HEK293 (cell line): ENCODE measurements at regions not wholly inside any gene's neighbourhood (a gene's known extent, or its start where the extent isn't known, plus 50 kb on each side); places are given as distances from the start of the nearest gene placed in this dataset.
"Not testable (repeated sequence)": the region's sequence is repeated elsewhere in the genome, so short reads cannot be mapped to it uniquely, and the experiment has no call there.

Source experiments
- CTCF ChIA-PET: fragments of 350-600 bp; formaldehyde crosslinking; extraction: SDS; loops from one replicate; lab custom pipeline; 2021; ENCODE audit warnings: antibody characterized with exemption; lab: Yijun Ruan, JAX
- POLR2A ChIA-PET: fragments of 300-600 bp; formaldehyde crosslinking; extraction: SDS; loops from one replicate; lab custom pipeline; 2020; ENCODE audit warnings: antibody characterized with exemption, inconsistent platforms; lab: Yijun Ruan, JAX
- H3K27ac ChIP-seq: fragments of 200-500 bp; sonication (Bioruptor generic); 2 replicates; pipeline ENCODE4 v1.5.1; 2014; ENCODE audit warnings: low read depth, low read length, control low read depth, inconsistent platforms; ENCODE audit errors: extremely low read depth
- H3K36me3 ChIP-seq, 2 experiments: fragments of 200-500 bp in 1 of 2; sonication (Bioruptor generic) in 1 of 2; 1 replicate in 1 of 2; 2 replicates in 1 of 2; pipeline ENCODE4 v1.5.1; 2014 to 2017; ENCODE audit warnings: inconsistent platforms in 2 of 2, low read length in 2 of 2; ENCODE audit not compliant: control insufficient read depth in 2 of 2, insufficient read depth in 1 of 2
- H3K4me1 ChIP-seq: fragments of 200-500 bp; sonication (Bioruptor generic); 2 replicates; pipeline ENCODE4 v1.5.1; 2014; ENCODE audit warnings: mild to moderate bottlenecking, low read length, inconsistent platforms; ENCODE audit not compliant: control insufficient read depth, insufficient read depth
- H3K4me3 ChIP-seq: 2 replicates; pipeline ENCODE4 v1.5.1; 2011; ENCODE audit warnings: low read depth, mild to moderate bottlenecking, control low read depth, low read length, moderate library complexity
- H3K9me3 ChIP-seq: fragments of 200-500 bp; sonication (Bioruptor generic); 2 replicates; pipeline ENCODE4 v1.5.1; 2014; ENCODE audit warnings: low read depth, low read length, inconsistent platforms; ENCODE audit not compliant: control insufficient read depth, insufficient read depth
- HOXC10 ChIP-seq: sonication (generic); formaldehyde crosslinking; IDR thresholded peaks from 2 replicates; pipeline ENCODE4 v1.8.1; 2023; ENCODE audit warnings: mild to moderate bottlenecking, missing genetic modification reagents
- OSR2 ChIP-seq: fragments of 450-650 bp; formaldehyde crosslinking; IDR thresholded peaks from 2 replicates; pipeline ENCODE4 v1.5.1; 2016; ENCODE audit warnings: missing biosample characterization, missing genetic modification characterization
- PRDM1 ChIP-seq: fragments of 450-650 bp; formaldehyde crosslinking; IDR thresholded peaks from 2 replicates; pipeline ENCODE4; 2016; ENCODE audit warnings: missing biosample characterization, missing genetic modification characterization
- RBAK ChIP-seq: fragments of 450-650 bp; formaldehyde crosslinking; IDR thresholded peaks from 2 replicates; pipeline ENCODE4 v1.5.1; 2016; ENCODE audit warnings: missing biosample characterization, missing genetic modification characterization
- REST ChIP-seq: fragments of 450-650 bp; formaldehyde crosslinking; IDR thresholded peaks from 2 replicates; pipeline ENCODE4 v1.5.1; 2016; ENCODE audit warnings: missing biosample characterization, missing genetic modification characterization
- SP2 ChIP-seq: fragments of 450-650 bp; formaldehyde crosslinking; IDR thresholded peaks from 2 replicates; pipeline ENCODE4 v1.5.1; 2016; ENCODE audit warnings: missing biosample characterization, missing genetic modification characterization
- ZBTB1 ChIP-seq: fragments of 450-650 bp; formaldehyde crosslinking; IDR thresholded peaks from 2 replicates; pipeline ENCODE4 v1.5.1; 2016; ENCODE audit warnings: missing biosample characterization, missing genetic modification characterization
- ZBTB49 ChIP-seq: fragments of 450-650 bp; formaldehyde crosslinking; IDR thresholded peaks from 2 replicates; pipeline ENCODE4 v1.5.1; 2016; ENCODE audit warnings: missing biosample characterization, missing genetic modification characterization, low read depth
- ZIC2 ChIP-seq: fragments of 450-650 bp; formaldehyde crosslinking; IDR thresholded peaks from 2 replicates; pipeline ENCODE4 v1.5.1; 2016; ENCODE audit warnings: missing biosample characterization, missing genetic modification characterization
- ZNF112 ChIP-seq: fragments of 450-650 bp; formaldehyde crosslinking; IDR thresholded peaks from 2 replicates; pipeline ENCODE4 v1.5.0; 2017; ENCODE audit warnings: missing biosample characterization, missing genetic modification characterization
- ZNF121 ChIP-seq: fragments of 450-650 bp; formaldehyde crosslinking; IDR thresholded peaks from 2 replicates; pipeline ENCODE4 v1.5.1; 2016; ENCODE audit warnings: missing biosample characterization, missing genetic modification characterization
- ZNF18 ChIP-seq: fragments of 450-650 bp; formaldehyde crosslinking; IDR thresholded peaks from 2 replicates; pipeline ENCODE4 v1.5.1; 2016; ENCODE audit warnings: missing biosample characterization, missing genetic modification characterization
- ZNF248 ChIP-seq: fragments of 450-650 bp; formaldehyde crosslinking; IDR thresholded peaks from 2 replicates; pipeline ENCODE4 v1.5.1; 2017; ENCODE audit warnings: missing biosample characterization, missing genetic modification characterization
- ZNF324 ChIP-seq: fragments of 450-650 bp; formaldehyde crosslinking; IDR thresholded peaks from 2 replicates; pipeline ENCODE4 v1.5.1; 2016; ENCODE audit warnings: missing biosample characterization, missing genetic modification characterization
- ZNF416 ChIP-seq: fragments of 450-650 bp; formaldehyde crosslinking; IDR thresholded peaks from 2 replicates; pipeline ENCODE4 v1.5.1; 2016; ENCODE audit warnings: missing biosample characterization, missing genetic modification characterization
- ZNF48 ChIP-seq: fragments of 450-650 bp; formaldehyde crosslinking; IDR thresholded peaks from 2 replicates; pipeline ENCODE4 v1.5.1; 2016; ENCODE audit warnings: missing biosample characterization, missing genetic modification characterization
- ZNF501 ChIP-seq: fragments of 450-650 bp; formaldehyde crosslinking; IDR thresholded peaks from 2 replicates; pipeline ENCODE4 v1.5.1; 2016; ENCODE audit warnings: missing biosample characterization, missing genetic modification characterization
- ZNF530 ChIP-seq: fragments of 450-650 bp; formaldehyde crosslinking; IDR thresholded peaks from 2 replicates; pipeline ENCODE4 v1.5.1; 2016; ENCODE audit warnings: low read depth, missing biosample characterization, missing genetic modification characterization
- ZNF549 ChIP-seq: fragments of 450-650 bp; IDR thresholded peaks from 2 replicates; pipeline ENCODE4 v1.5.1; 2018; ENCODE audit warnings: missing biosample characterization, missing genetic modification characterization, mild to moderate bottlenecking, inconsistent platforms, moderate library complexity
- ZNF626 ChIP-seq: fragments of 450-650 bp; sonication (Bioruptor Pico); formaldehyde crosslinking; IDR thresholded peaks from 2 replicates; pipeline ENCODE4 v1.5.1; 2018; ENCODE audit warnings: missing biosample characterization, missing genetic modification characterization, inconsistent platforms
- ZNF660 ChIP-seq: fragments of 450-650 bp; IDR thresholded peaks from 2 replicates; pipeline ENCODE4 v1.5.1; 2018; ENCODE audit warnings: missing biosample characterization, mild to moderate bottlenecking, missing genetic modification characterization
- ZNF747 ChIP-seq: fragments of 450-650 bp; formaldehyde crosslinking; IDR thresholded peaks from 2 replicates; pipeline ENCODE4 v1.5.1; 2016; ENCODE audit warnings: missing biosample characterization, missing genetic modification characterization
- ZNF785 ChIP-seq: fragments of 450-650 bp; formaldehyde crosslinking; IDR thresholded peaks from 2 replicates; pipeline ENCODE4 v1.5.1; 2016; ENCODE audit warnings: missing biosample characterization, missing genetic modification characterization
- ZSCAN4 ChIP-seq: fragments of 450-650 bp; formaldehyde crosslinking; IDR thresholded peaks from 2 replicates; pipeline ENCODE4 v1.5.1; 2017; ENCODE audit warnings: missing biosample characterization, missing genetic modification characterization

- TF ChIP-seq ZNF785 (tag by site-specific recombination): no peak
- TF ChIP-seq ZNF501 (tag by site-specific recombination): no peak
- no peak for TF ChIP-seq ZBTB1 (tag by site-specific recombination)
- no peak for TF ChIP-seq ZNF18
- TF ChIP-seq ZNF121 (tag by site-specific recombination): no peak
- TF ChIP-seq HOXC10: no peak
- TF ChIP-seq ZNF747: no peak
- no peak for TF ChIP-seq ZNF48 (tag by site-specific recombination)
- no peak for TF ChIP-seq ZNF248 (tag by site-specific recombination)
- no peak for TF ChIP-seq OSR2 (tag by site-specific recombination)
Observed at GRCh38 chr4:66367043-66367660, 696.9 kb upstream of the EPHA5 start (continued).

GRCh38 chr4:66360395-66360794, 690.1 kb upstream of the EPHA5 start:
- CTCF ChIA-PET, POLR2A ChIA-PET, H3K9me3 ChIP-seq: not testable (repeated sequence)

GRCh38 chr4:66357316-66357715, 687.0 kb upstream of the EPHA5 start:
- no peaks in the 10 kb centered on the region for H3K4me1 ChIP-seq
- H3K36me3 ChIP-seq: no peaks in the 10 kb centered on the region
- no peak for TF ChIP-seq ZNF530
- TF ChIP-seq ZNF324 (tag by site-specific recombination): no peak
- TF ChIP-seq ZSCAN4 (tag by site-specific recombination): no peak
- no peak for TF ChIP-seq ZBTB49 (tag by site-specific recombination)
- TF ChIP-seq RBAK: no peak
- TF ChIP-seq ZNF112 (tag by site-specific recombination): no peak
- CTCF ChIA-PET: interaction anchor here (0.6 kb wide), 1 partner anchor 113 kb away, joined by 3 read pairs; no protein-coding TSS in a partner anchor
- no peaks in the 10 kb centered on the region for H3K9me3 ChIP-seq
- POLR2A ChIA-PET: no interaction called here
- H3K27ac ChIP-seq: no peak overlapping the region
- H3K4me3 ChIP-seq: no peak overlapping the region

More at GRCh38 chr4:66360395-66360794, 690.1 kb upstream of the EPHA5 start:
- H3K4me1 ChIP-seq, H3K27ac ChIP-seq, H3K4me3 ChIP-seq, H3K36me3 ChIP-seq: not testable (repeated sequence)

GRCh38 chr4:66355328-66355727, 685.0 kb upstream of the EPHA5 start:
- Histone ChIP-seq H3K4me1 (no peaks in the 10 kb centered on the region), H3K4me3 (no peak overlapping the region), H3K9me3 (no peaks in the 10 kb centered on the region), H3K36me3 (no peaks in the 10 kb centered on the region), H3K27ac (no peak overlapping the region)
- ChIA-PET CTCF (interaction anchor here (0.6 kb wide), 1 partner anchor 52 kb away, joined by 3 read pairs; no protein-coding TSS in a partner anchor), POLR2A (no interaction called here)
- no peak for TF ChIP-seq ZNF660 (tag by site-specific recombination)
- TF ChIP-seq ZIC2 (tag by site-specific recombination): no peak
- TF ChIP-seq SP2 (tag by site-specific recombination): no peak
- TF ChIP-seq PRDM1 (tag by site-specific recombination): no peak
- no peak for TF ChIP-seq ZNF549
- no peak for TF ChIP-seq ZNF416 (tag by site-specific recombination)
- TF ChIP-seq OSR2 (tag by site-specific recombination): no peak
- no peak for TF ChIP-seq ZNF626
- TF ChIP-seq REST: no peak
